GM06990 (cell line): ENCODE measurements at regions not wholly inside any gene's neighbourhood (a gene's known extent, or its start where the extent isn't known, plus 50 kb on each side); places are given as distances from the start of the nearest gene placed in this dataset.

Source experiments
- DNase-seq: peaks from one replicate; pipeline ENCODE4 v3.0.0-alpha.2; 2011; ENCODE audit not compliant: insufficient read length; ENCODE audit errors: extremely low read depth
- H3K27me3 ChIP-seq: replicated peaks from 2 replicates; pipeline ENCODE4 v1.6.0; 2011; ENCODE audit warnings: low read length; ENCODE audit not compliant: control insufficient read depth, insufficient read depth
- H3K36me3 ChIP-seq: 2 replicates; pipeline ENCODE4 v1.5.1; 2011; ENCODE audit warnings: low read length; ENCODE audit not compliant: control insufficient read depth, insufficient read depth
- H3K4me3 ChIP-seq: replicated peaks from 2 replicates; pipeline ENCODE4 v1.5.1; 2011; ENCODE audit warnings: low read depth, mild to moderate bottlenecking, control low read depth, low read length
- TF ChIP-seq, protein P1 (sequence below): IDR thresholded peaks from 2 replicates; pipeline ENCODE4 v1.5.1; 2011; ENCODE audit warnings: low read length, control low read depth, mild to moderate bottlenecking, inconsistent platforms; ENCODE audit not compliant: insufficient read depth, poor library complexity, severe bottlenecking

DNA sequence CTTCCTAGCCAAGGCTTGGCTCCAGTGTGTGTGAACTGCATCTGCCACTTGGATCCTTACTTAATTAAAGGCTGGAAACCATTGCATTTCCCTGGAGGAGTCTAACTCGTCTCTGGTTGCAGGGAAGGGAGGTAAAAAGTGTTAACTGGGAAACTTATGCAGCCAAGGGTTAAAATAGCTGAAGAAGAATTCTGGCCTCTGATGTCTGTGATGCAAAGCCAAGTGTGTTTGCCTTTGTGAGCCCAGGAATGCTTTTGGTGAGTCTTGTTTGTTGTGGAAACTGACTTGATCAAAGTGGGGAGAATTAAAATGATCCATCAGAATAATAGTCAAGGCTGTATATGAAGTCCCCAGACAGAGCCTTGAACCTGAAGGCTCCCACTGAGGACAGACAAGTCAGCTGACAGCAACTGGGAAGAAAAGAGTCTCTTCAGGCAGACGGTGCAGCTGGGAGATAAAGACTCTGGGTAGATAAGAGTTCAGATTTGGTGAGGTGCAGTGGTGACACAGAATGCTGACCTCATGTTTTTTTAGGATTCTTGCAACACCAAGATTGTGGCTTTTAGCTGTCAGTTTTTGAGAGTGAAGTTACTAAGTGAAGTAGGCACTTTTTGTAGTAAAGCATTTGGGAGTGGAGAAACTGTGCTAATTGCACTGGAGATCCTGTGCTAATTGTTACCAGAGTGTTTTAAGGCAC lies 59.5 kb upstream of the WLS start:
- H3K36me3 ChIP-seq: no peaks in the 10 kb centered on the region
- no peak overlapping the region for H3K4me3 ChIP-seq
- peaks cover 3% of the 10 kb centered on the region; the same call in 1 of the 2 replicates for H3K27me3 ChIP-seq
- DNase-seq: no peak
- TF ChIP-seq, protein P1, sequence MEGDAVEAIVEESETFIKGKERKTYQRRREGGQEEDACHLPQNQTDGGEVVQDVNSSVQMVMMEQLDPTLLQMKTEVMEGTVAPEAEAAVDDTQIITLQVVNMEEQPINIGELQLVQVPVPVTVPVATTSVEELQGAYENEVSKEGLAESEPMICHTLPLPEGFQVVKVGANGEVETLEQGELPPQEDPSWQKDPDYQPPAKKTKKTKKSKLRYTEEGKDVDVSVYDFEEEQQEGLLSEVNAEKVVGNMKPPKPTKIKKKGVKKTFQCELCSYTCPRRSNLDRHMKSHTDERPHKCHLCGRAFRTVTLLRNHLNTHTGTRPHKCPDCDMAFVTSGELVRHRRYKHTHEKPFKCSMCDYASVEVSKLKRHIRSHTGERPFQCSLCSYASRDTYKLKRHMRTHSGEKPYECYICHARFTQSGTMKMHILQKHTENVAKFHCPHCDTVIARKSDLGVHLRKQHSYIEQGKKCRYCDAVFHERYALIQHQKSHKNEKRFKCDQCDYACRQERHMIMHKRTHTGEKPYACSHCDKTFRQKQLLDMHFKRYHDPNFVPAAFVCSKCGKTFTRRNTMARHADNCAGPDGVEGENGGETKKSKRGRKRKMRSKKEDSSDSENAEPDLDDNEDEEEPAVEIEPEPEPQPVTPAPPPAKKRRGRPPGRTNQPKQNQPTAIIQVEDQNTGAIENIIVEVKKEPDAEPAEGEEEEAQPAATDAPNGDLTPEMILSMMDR: no peak

DNA sequence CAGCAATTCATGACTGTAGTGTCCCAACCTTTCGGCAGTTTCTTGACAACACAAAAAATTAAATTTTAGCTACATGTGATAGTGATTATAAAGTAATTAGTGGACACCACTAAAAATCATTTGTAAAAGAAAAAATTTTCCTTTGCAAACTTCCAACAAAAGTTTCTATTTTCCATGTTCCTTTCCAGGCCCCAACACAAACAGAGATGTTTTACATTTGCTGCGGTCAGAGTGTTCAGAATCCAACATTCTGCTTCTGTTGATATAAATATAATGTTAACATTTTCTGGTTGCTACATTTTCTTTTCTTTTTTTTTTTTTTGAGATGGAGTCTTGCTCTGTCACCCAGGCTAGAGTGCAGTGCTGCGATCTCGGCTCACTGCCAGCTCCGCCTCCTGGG lies 54.9 kb upstream of the WLS start:
- no peak for DNase-seq
- Histone ChIP-seq H3K36me3 (no peaks in the 10 kb centered on the region), H3K27me3 (no peaks in the 10 kb centered on the region), H3K4me3 (no peak overlapping the region)
- TF ChIP-seq, protein P1: no peak

DNA sequence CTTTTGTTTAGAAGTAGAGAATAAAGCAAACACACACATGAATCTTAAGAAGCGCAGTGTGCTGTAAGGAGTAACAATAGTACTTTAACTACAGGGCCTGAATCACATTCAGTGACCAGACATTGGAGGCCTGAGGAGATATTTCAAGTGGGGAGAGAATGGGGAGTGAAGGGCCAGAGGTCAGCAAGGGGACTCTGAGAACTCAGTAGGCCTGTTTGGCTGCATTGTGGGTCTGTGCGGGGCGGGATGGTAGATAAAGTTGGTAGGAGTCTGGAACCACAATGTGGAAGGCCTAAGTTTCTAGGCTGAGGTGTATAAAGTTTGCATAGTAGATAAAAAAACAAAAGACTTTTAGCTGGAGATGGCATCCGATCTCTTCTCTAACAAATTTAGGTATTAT lies 52.7 kb upstream of the WLS start:
- no peaks in the 10 kb centered on the region for H3K27me3 ChIP-seq
- H3K4me3 ChIP-seq: no peak overlapping the region
- DNase-seq: no peak
- H3K36me3 ChIP-seq: no peaks in the 10 kb centered on the region
- TF ChIP-seq, protein P1: no peak

DNA sequence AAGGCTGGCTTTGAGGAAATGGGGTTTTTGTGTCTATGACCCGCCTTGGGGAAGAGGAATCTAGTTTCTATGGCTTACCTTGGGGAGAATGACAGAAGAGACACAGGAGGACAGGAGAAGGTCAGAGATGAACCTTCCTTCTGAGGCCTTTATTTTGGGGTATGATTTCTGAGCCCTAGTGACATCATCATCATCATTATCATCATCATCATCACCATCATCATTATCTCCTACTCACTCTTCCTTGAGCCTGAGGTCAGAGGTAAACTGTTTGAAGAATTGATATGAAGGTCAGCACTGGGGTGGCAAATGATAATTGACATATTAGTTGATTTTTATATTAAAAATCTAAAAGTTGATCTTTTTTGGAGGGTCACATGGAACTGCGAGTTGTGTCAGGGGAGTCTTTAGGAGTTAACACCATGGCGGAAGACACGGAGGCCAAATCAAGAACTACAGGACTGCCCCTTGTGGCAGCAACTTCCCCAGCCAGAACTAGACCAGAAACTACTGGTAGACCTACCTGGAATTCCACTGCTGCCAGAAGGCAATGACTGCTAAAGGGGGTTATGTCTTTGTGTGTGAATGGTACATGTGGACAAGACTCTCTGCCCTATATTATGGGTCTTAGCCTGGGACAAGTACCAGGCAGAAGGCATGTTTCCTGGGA lies 49.8 kb upstream of the WLS start:
- no peak for DNase-seq
- TF ChIP-seq, protein P1: no peak
- Histone ChIP-seq H3K27me3 (no peaks in the 10 kb centered on the region), H3K36me3 (no peaks in the 10 kb centered on the region), H3K4me3 (no peak overlapping the region)
